ENCODE measurements at regions not wholly inside any gene's neighbourhood (a gene's known extent, or its start where the extent isn't known, plus 50 kb on each side); places are given as distances from the start of the nearest gene placed in this dataset.

- no peak for DNase-seq (ENCODE audit: low read depth)
These were observed 176.4 kb downstream of the SHANK2 start for GRCh38 chr11:71075871-71076420.

- no peak for DNase-seq (ENCODE audit: low read depth)
These were observed 177.2 kb downstream of the SHANK2 start for GRCh38 chr11:71075116-71075720.

GRCh38 chr11:71071736-71072509, 180.5 kb downstream of the SHANK2 start:
- DNase-seq (ENCODE audit: low read depth), result no peak

GRCh38 chr11:71070490-71071453, 181.6 kb downstream of the SHANK2 start:
- no peak for DNase-seq (ENCODE audit: low read depth)

GRCh38 chr11:71068963-71069362, 183.4 kb downstream of the SHANK2 start:
- DNase-seq (ENCODE audit: low read depth), result no peak

- DNase-seq (ENCODE audit: low read depth), result no peak
These were observed 184.6 kb downstream of the SHANK2 start for GRCh38 chr11:71067753-71068152.

GRCh38 chr11:71066311-71066710, 186.1 kb downstream of the SHANK2 start:
- no peak for DNase-seq (ENCODE audit: low read depth)

GRCh38 chr11:71065841-71066240, 186.5 kb downstream of the SHANK2 start:
- no peak for DNase-seq (ENCODE audit: low read depth)

GRCh38 chr11:71064702-71065515, 187.5 kb downstream of the SHANK2 start:
- no peak for DNase-seq (ENCODE audit: low read depth)

GRCh38 chr11:71064183-71064582, 188.2 kb downstream of the SHANK2 start:
- no peak for DNase-seq (ENCODE audit: low read depth)

GRCh38 chr11:71063129-71063528, 189.2 kb downstream of the SHANK2 start:
- no peak for DNase-seq (ENCODE audit: low read depth)

GRCh38 chr11:71062199-71062598, 190.2 kb downstream of the SHANK2 start:
- no peak for DNase-seq (ENCODE audit: low read depth)

GRCh38 chr11:71060391-71060791, 192.0 kb downstream of the SHANK2 start:
- no peak for DNase-seq (ENCODE audit: low read depth)

GRCh38 chr11:71059662-71060061, 192.7 kb downstream of the SHANK2 start:
- no peak for DNase-seq (ENCODE audit: low read depth)

- no peak for DNase-seq (ENCODE audit: low read depth)
These were observed 196.5 kb downstream of the SHANK2 start for GRCh38 chr11:71055925-71056324.
